Peyer's patch (tissue), 4 donors: ENCODE measurements at regions not wholly inside any gene's neighbourhood (a gene's known extent, or its start where the extent isn't known, plus 50 kb on each side); places are given as distances from the start of the nearest gene placed in this dataset.

Experiments used
- DNase-seq, 3 donors: peaks; one replicate each; pipeline ENCODE4 v3.0.0-alpha.2; 2017 to 2019
- H3K27ac ChIP-seq, 4 donors: fragments of 200-600 bp; sonication (generic); one replicate each; pipeline ENCODE4 v1.5.1; 2016 to 2019
- H3K27me3 ChIP-seq, 2 donors: fragments of 200-600 bp; sonication (generic); one replicate each; pipeline ENCODE4 v1.5.1; 2019
- H3K36me3 ChIP-seq, 3 donors: fragments of 200-600 bp; sonication (generic); one replicate each; pipeline ENCODE4 v1.5.1; 2016 to 2019
- H3K4me1 ChIP-seq, 4 donors: fragments of 200-600 bp; sonication (generic); one replicate each; pipeline ENCODE4 v1.5.1; 2016 to 2019
- H3K4me3 ChIP-seq, 4 donors: fragments of 200-600 bp; sonication (generic); 1 replicate in 3 of 4; 2 replicates in 1 of 4; pipeline ENCODE4 v1.5.1; 2016 to 2019; ENCODE audit warnings: mild to moderate bottlenecking in 1 of 4
- H3K9me3 ChIP-seq, 4 donors: fragments of 200-600 bp; sonication (generic); one replicate each; pipeline ENCODE4 v1.5.1; 2016 to 2019; ENCODE audit warnings: mild to moderate bottlenecking in 1 of 4
- CTCF ChIP-seq, 6 experiments: fragments of 450-650 bp in 4 of 6; fragments of 200-600 bp in 2 of 6; sonication (generic) in 1 of 6; IDR thresholded peaks; one replicate each; pipeline ENCODE4 v1.5.1; 2017 to 2019; ENCODE audit warnings: antibody characterized with exemption in 6 of 6, mild to moderate bottlenecking in 3 of 6, moderate library complexity in 1 of 6
- POLR2A ChIP-seq, 2 donors: fragments of 450-650 bp; IDR thresholded peaks; one replicate each; pipeline ENCODE4 v1.5.1; 2017; ENCODE audit warnings: antibody characterized with exemption in 2 of 2, mild to moderate bottlenecking in 2 of 2, moderate library complexity in 2 of 2

DNA sequence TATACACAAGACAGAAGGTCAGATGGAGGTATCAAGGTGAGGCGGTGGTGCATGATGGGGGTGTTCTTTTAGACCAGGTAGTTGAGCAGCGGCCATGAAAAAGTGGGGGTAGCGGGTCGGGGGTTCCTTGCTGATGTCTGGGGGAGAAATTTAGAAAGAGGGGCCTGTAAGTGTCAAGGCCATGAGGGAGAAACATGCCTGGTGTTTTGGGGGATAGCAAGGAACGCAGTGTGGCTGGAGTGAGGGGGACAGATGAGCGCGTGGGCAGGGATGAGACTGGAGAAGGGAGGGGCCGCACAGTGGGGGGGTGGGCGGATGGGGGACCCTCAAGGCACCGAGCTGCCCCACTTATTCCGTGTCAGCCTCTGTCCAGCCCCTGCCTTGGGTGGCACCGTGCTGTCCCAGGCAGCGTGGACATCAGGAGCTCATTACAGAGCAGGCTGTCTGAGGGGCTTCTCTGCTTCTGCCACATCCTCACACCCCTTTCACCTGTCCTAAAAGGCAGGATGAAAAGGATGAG is 143.3 kb downstream of the SMAD6 start:
- Histone ChIP-seq H3K9me3 (no peaks in the 10 kb centered on the region), H3K36me3 (no peaks in the 10 kb centered on the region), H3K27ac (no peak overlapping the region), H3K27me3 (no peaks in the 10 kb centered on the region), H3K4me3 (no peak overlapping the region), H3K4me1 (peaks cover 0 to 16% (median 2%) of the 10 kb centered on the region in 4 donors)
- TF ChIP-seq POLR2A (IDR thresholded peaks at IDR 0.05) (no peak), CTCF (IDR thresholded peaks at IDR 0.05) (no peak)
- DNase-seq, result peak in 1 of 3 donors; percentile 25

GRCh38 chr15:66846031-66846430 is 144.0 kb downstream of the SMAD6 start:
- no peaks in the 10 kb centered on the region for H3K9me3 ChIP-seq
- no peak overlapping the region for H3K27ac ChIP-seq
- H3K27me3 ChIP-seq, result no peaks in the 10 kb centered on the region
- peaks cover 0 to 23% (median 2%) of the 10 kb centered on the region in 4 donors for H3K4me1 ChIP-seq
- no peaks in the 10 kb centered on the region for H3K36me3 ChIP-seq
- H3K4me3 ChIP-seq, result no peak overlapping the region
- TF ChIP-seq POLR2A (IDR thresholded peaks at IDR 0.05) (no peak), CTCF (IDR thresholded peaks at IDR 0.05) (no peak)
- DNase-seq, result no peak

DNA sequence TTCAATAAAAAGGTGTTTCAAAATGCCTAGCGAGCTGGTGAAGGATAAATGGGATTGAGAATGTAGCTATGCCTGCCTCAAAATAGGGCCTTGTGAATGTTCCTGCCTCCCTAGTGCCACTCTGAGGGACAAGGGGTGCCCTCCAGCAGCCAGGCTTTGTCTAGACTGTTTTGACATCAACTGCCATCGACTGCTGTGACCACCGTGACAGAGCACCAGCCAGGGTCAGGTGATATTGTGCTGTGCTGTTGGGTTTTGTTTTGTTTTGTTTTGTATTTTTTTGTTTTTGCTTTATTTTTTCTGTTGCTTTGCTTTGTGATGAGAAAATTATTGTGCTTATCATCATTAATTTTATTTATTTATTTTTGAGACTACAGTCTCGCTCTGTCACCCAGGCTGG is 144.8 kb downstream of the SMAD6 start:
- TF ChIP-seq POLR2A (IDR thresholded peaks at IDR 0.05) (no peak), CTCF (IDR thresholded peaks at IDR 0.05) (no peak)
- H3K4me3 ChIP-seq, result no peak overlapping the region
- H3K4me1 ChIP-seq, result peaks cover 0 to 28% (median 5%) of the 10 kb centered on the region in 4 donors
- H3K27me3 ChIP-seq, result no peaks in the 10 kb centered on the region
- H3K27ac ChIP-seq, result no peak overlapping the region
- H3K9me3 ChIP-seq, result no peaks in the 10 kb centered on the region
- DNase-seq, result no peak
- H3K36me3 ChIP-seq, result no peaks in the 10 kb centered on the region

- TF ChIP-seq CTCF (IDR thresholded peaks at IDR 0.05), result no peak
- TF ChIP-seq POLR2A (IDR thresholded peaks at IDR 0.05), result no peak
- Histone ChIP-seq H3K4me1 (peaks cover 0 to 24% (median 5%) of the 10 kb centered on the region in 4 donors), H3K27me3 (no peaks in the 10 kb centered on the region), H3K36me3 (no peaks in the 10 kb centered on the region), H3K9me3 (no peaks in the 10 kb centered on the region), H3K4me3 (no peak overlapping the region), H3K27ac (no peak overlapping the region)
- DNase-seq, result peak in 2 of 3 donors; percentile 38 to 39
Measured at GRCh38 chr15:66847565-66847991, 145.5 kb downstream of the SMAD6 start.

DNA sequence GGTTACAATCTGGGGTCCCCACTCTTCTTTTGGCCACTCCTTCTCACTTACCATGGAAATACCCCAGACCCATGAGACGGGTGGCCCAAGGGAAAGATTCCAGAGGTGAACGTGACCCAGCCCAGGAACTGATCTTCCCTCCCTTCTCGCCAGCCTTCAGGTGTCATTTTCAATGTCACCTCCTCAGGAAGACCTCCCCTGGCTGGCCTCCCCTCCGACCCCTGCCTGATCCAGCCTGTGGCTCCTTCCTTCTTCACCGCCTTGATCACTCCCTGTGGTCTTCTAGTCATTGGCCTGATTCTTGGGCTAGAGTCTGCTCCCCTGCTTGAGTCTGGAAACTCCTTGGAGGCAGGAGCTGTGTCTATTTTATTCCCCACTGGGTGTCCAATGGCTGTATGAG is 146.1 kb downstream of the SMAD6 start:
- Histone ChIP-seq H3K9me3 (no peaks in the 10 kb centered on the region), H3K4me3 (no peak overlapping the region), H3K27ac (no peak overlapping the region), H3K36me3 (no peaks in the 10 kb centered on the region), H3K4me1 (peaks cover 0 to 22% (median 4%) of the 10 kb centered on the region in 4 donors), H3K27me3 (no peaks in the 10 kb centered on the region)
- peak in 1 of 3 donors; percentile 26 for DNase-seq
- no peak for TF ChIP-seq POLR2A (IDR thresholded peaks at IDR 0.05)
- TF ChIP-seq CTCF (IDR thresholded peaks at IDR 0.05), result no peak
